H1 (cell line): ENCODE measurements at regions not wholly inside any gene's neighbourhood (a gene's known extent, or its start where the extent isn't known, plus 50 kb on each side); places are given as distances from the start of the nearest gene placed in this dataset.

Source experiments
- CTCF ChIA-PET: fragments of 300-600 bp; sonication (Branson Sonifier 250); formaldehyde crosslinking; loops from one replicate; lab custom pipeline; 2021; ENCODE audit not compliant: partially characterized antibody; lab: Charles Lee
- POLR2A ChIA-PET: fragments of 300-600 bp; sonication (Branson Sonifier 250); formaldehyde crosslinking; loops from one replicate; lab custom pipeline; 2021; ENCODE audit warnings: inconsistent platforms; ENCODE audit not compliant: partially characterized antibody; lab: Charles Lee
- DNase-seq, 2 experiments: peaks; one replicate each; pipeline versions ENCODE4 v3.0.0 to v3.0.0-alpha.2; 2010 to 2022; ENCODE audit warnings: low spot score in 2 of 2, low read depth in 1 of 2, mixed read lengths in 1 of 2
- FAIRE-seq: peaks from 2 replicates; lab custom pipeline; 2011; peaks lifted over from hg19 to GRCh38; lab: Jason Lieb, UNC
- H2AFZ ChIP-seq: 2 replicates; pipeline ENCODE4 v1.8.1; 2012; ENCODE audit warnings: low read length, inconsistent platforms
- H2AK5ac ChIP-seq: 2 replicates; pipeline ENCODE4 v1.6.1; 2013; ENCODE audit warnings: low read depth, low read length
- H2BK120ac ChIP-seq: replicated peaks from 2 replicates; pipeline ENCODE3; 2013; ENCODE audit warnings: low read depth, low read length, inconsistent platforms
- H2BK12ac ChIP-seq: 2 replicates; pipeline ENCODE4 v1.6.1; 2013; ENCODE audit warnings: low read depth, low read length
- H2BK15ac ChIP-seq: 2 replicates; pipeline ENCODE4 v1.6.1; 2013; ENCODE audit warnings: low read length
- H2BK20ac ChIP-seq: 2 replicates; pipeline ENCODE4 v1.6.1; 2013; ENCODE audit warnings: low read length
- H2BK5ac ChIP-seq: 2 replicates; pipeline ENCODE4 v1.6.1; 2013; ENCODE audit warnings: low read depth, low read length
- H3K14ac ChIP-seq: 2 replicates; pipeline ENCODE4 v1.6.1; 2013; ENCODE audit warnings: inconsistent platforms; ENCODE audit not compliant: insufficient read length
- H3K18ac ChIP-seq: 2 replicates; pipeline ENCODE4 v1.6.1; 2013; ENCODE audit warnings: low read length; ENCODE audit errors: extremely low read depth
- H3K23ac ChIP-seq: 2 replicates; pipeline ENCODE4 v1.6.1; 2013; ENCODE audit warnings: inconsistent platforms; ENCODE audit not compliant: insufficient read length
- H3K23me2 ChIP-seq: 2 replicates; pipeline ENCODE4 v1.6.1; 2013; ENCODE audit warnings: low read depth, low read length
- H3K27ac ChIP-seq: 2 replicates; pipeline ENCODE4 v1.6.1; 2011; ENCODE audit warnings: low read depth, low read length, inconsistent platforms
- H3K27me3 ChIP-seq, 4 experiments: replicated peaks in 1 of 4; 1 replicate in 1 of 4; 2 replicates in 3 of 4; pipeline versions ENCODE4 v1.6.1 to v1.8.1; 2011 to 2013; ENCODE audit warnings: low read length in 3 of 4, mild to moderate bottlenecking in 3 of 4, inconsistent platforms in 2 of 4, mixed read lengths in 2 of 4, moderate library complexity in 1 of 4; ENCODE audit not compliant: control insufficient read depth in 3 of 4, insufficient read depth in 3 of 4; ENCODE audit errors: extremely low read depth in 1 of 4
- H3K36me3 ChIP-seq, 4 experiments: 2 replicates each; pipeline versions ENCODE4 v1.6.1 to v1.8.1; 2011 to 2013; ENCODE audit warnings: mild to moderate bottlenecking in 4 of 4, low read length in 3 of 4, moderate library complexity in 2 of 4, control low read depth in 1 of 4, inconsistent platforms in 1 of 4; ENCODE audit not compliant: insufficient read depth in 4 of 4, control insufficient read depth in 2 of 4
- H3K4ac ChIP-seq: replicated peaks from 2 replicates; pipeline ENCODE3; 2013; ENCODE audit warnings: low read length, low read depth, mixed read lengths, inconsistent platforms; ENCODE audit not compliant: insufficient read length
- H3K4me1 ChIP-seq, 4 experiments: replicated peaks in 1 of 4; 1 replicate in 1 of 4; 2 replicates in 3 of 4; pipeline versions ENCODE4 v1.6.1 to v1.8.1; 2011 to 2013; ENCODE audit warnings: low read length in 3 of 4, inconsistent platforms in 2 of 4, mixed read lengths in 1 of 4; ENCODE audit not compliant: insufficient read depth in 4 of 4, control insufficient read depth in 3 of 4
- H3K4me2 ChIP-seq, 2 experiments: 2 replicates each; pipeline versions ENCODE4 v1.6.1 to v1.8.1; 2011 to 2013; ENCODE audit warnings: low read depth in 2 of 2, low read length in 2 of 2, control low read depth in 1 of 2, inconsistent platforms in 1 of 2, mild to moderate bottlenecking in 1 of 2; ENCODE audit not compliant: insufficient read depth in 1 of 2
- H3K4me3 ChIP-seq, 4 experiments: fragments of 200-600, 300-600 bp in 1 of 4; sonication (generic), shearing (Covaris generic), sonication (Bioruptor Twin) in 1 of 4; 2 replicates each; pipeline versions ENCODE4 v1.5.1 to v1.8.1; 2011 to 2016; ENCODE audit warnings: low read length in 4 of 4, low read depth in 3 of 4, control low read depth in 2 of 4, inconsistent platforms in 2 of 4, mild to moderate bottlenecking in 2 of 4, mixed read lengths in 1 of 4, moderate library complexity in 1 of 4; ENCODE audit not compliant: insufficient read depth in 2 of 4; ENCODE audit errors: extremely low read depth in 1 of 4
- H3K56ac ChIP-seq: replicated peaks from 2 replicates; pipeline ENCODE3; 2013; ENCODE audit warnings: low read depth, mild to moderate bottlenecking, mixed read lengths, low read length, inconsistent platforms; ENCODE audit not compliant: insufficient read length
- H3K79me1 ChIP-seq: 2 replicates; pipeline ENCODE4 v1.6.1; 2013; ENCODE audit warnings: low read depth, low read length, control low read depth
- H3K79me2 ChIP-seq, 2 experiments: 2 replicates each; pipeline versions ENCODE4 v1.6.1 to v1.8.1; 2012 to 2013; ENCODE audit warnings: low read length in 2 of 2, mild to moderate bottlenecking in 2 of 2, inconsistent platforms in 1 of 2; ENCODE audit not compliant: insufficient read depth in 2 of 2, control insufficient read depth in 1 of 2
- H3K9ac ChIP-seq, 4 experiments: replicated peaks in 1 of 4; 1 replicate in 1 of 4; 2 replicates in 3 of 4; pipeline versions ENCODE4 v1.6.1 to v1.8.1; 2011 to 2013; ENCODE audit warnings: low read depth in 3 of 4, low read length in 3 of 4, control low read depth in 2 of 4, mild to moderate bottlenecking in 2 of 4, moderate library complexity in 2 of 4, inconsistent platforms in 1 of 4; ENCODE audit errors: extremely low read depth in 1 of 4
- H3K9me3 ChIP-seq, 2 experiments: 2 replicates each; pipeline versions ENCODE4 v1.6.1 to v1.8.1; 2012 to 2013; ENCODE audit warnings: mild to moderate bottlenecking in 2 of 2, moderate library complexity in 2 of 2, control low read depth in 1 of 2, inconsistent platforms in 1 of 2, low read depth in 1 of 2, low read length in 1 of 2, mixed read lengths in 1 of 2; ENCODE audit not compliant: insufficient read depth in 2 of 2
- H4K20me1 ChIP-seq, 2 experiments: replicated peaks in 1 of 2; 2 replicates each; pipeline versions ENCODE3 to v1.8.1; 2011 to 2013; ENCODE audit warnings: inconsistent platforms in 2 of 2, low read length in 2 of 2, mild to moderate bottlenecking in 1 of 2; ENCODE audit not compliant: insufficient read depth in 2 of 2, control insufficient read depth in 1 of 2
- H4K5ac ChIP-seq: 2 replicates; pipeline ENCODE4 v1.6.1; 2013; ENCODE audit warnings: low read length, low read depth, mixed read lengths, inconsistent platforms; ENCODE audit not compliant: insufficient read length
- H4K8ac ChIP-seq: 2 replicates; pipeline ENCODE4 v1.8.0; 2013; ENCODE audit warnings: mild to moderate bottlenecking, moderate library complexity, low read length, inconsistent platforms; ENCODE audit not compliant: insufficient read depth; ENCODE audit errors: extremely low read depth
- H4K91ac ChIP-seq: replicated peaks from 2 replicates; pipeline ENCODE3; 2013; ENCODE audit warnings: low read length, mixed read lengths, inconsistent platforms; ENCODE audit not compliant: insufficient read length
- CBX8 ChIP-seq: fragments of 300-800, 300-1000 bp; sonication (generic); IDR thresholded peaks from 2 replicates; pipeline ENCODE4 v1.7.1; 2016; ENCODE audit warnings: low read depth, low read length, borderline replicate concordance
- CEBPB ChIP-seq: IDR thresholded peaks from 2 replicates; pipeline ENCODE4 v1.6.1; 2012; ENCODE audit warnings: low read depth, low read length
- CHD2 ChIP-seq: IDR thresholded peaks from 2 replicates; pipeline ENCODE4 v1.6.1; 2012; ENCODE audit warnings: low read length, improper control_type of control experiment
- GABPA ChIP-seq: IDR thresholded peaks from 2 replicates; pipeline ENCODE4 v1.6.1; 2011; ENCODE audit warnings: mild to moderate bottlenecking, low read length, moderate library complexity, borderline replicate concordance; ENCODE audit not compliant: insufficient read depth
- NANOG ChIP-seq: IDR thresholded peaks from 2 replicates; pipeline ENCODE4 v1.6.1; 2011; ENCODE audit warnings: low read length, low read depth, mild to moderate bottlenecking, inconsistent platforms; ENCODE audit not compliant: insufficient read depth, poor library complexity, severe bottlenecking
- POLR2AphosphoS5 ChIP-seq: IDR thresholded peaks from 2 replicates; pipeline ENCODE4 v1.6.1; 2011; ENCODE audit warnings: low read depth, low read length
- POU5F1 ChIP-seq: IDR thresholded peaks from 2 replicates; pipeline ENCODE4 v1.6.1; 2011; ENCODE audit warnings: low read depth, mild to moderate bottlenecking, low read length, moderate library complexity
- RXRA ChIP-seq: IDR thresholded peaks from 2 replicates; pipeline ENCODE4 v1.6.1; 2011; ENCODE audit warnings: low read depth, mild to moderate bottlenecking, low read length, moderate library complexity; ENCODE audit not compliant: insufficient read depth
- SUZ12 ChIP-seq: fragments of 200-600 bp; sonication (generic); IDR thresholded peaks from 2 replicates; pipeline ENCODE4 v1.6.1; 2012; ENCODE audit warnings: mild to moderate bottlenecking, inconsistent platforms, low read length, moderate library complexity, mixed read lengths
- TAF7 ChIP-seq: optimal IDR thresholded peaks from 2 replicates; pipeline ENCODE3; 2011; ENCODE audit warnings: low read depth, mild to moderate bottlenecking, inconsistent platforms, low read length, moderate library complexity, borderline replicate concordance
- TBP ChIP-seq: IDR thresholded peaks from 2 replicates; pipeline ENCODE4 v1.6.1; 2011; ENCODE audit warnings: low read depth, low read length, improper control_type of control experiment
- ZNF274 ChIP-seq: IDR thresholded peaks from 2 replicates; pipeline ENCODE4 v1.7.0; 2012; ENCODE audit warnings: low read length, borderline replicate concordance; ENCODE audit errors: extremely low read depth
- TF ChIP-seq, protein P1 (sequence below): IDR thresholded peaks from 2 replicates; pipeline ENCODE4 v1.6.1; 2012; ENCODE audit warnings: inconsistent platforms
- TF ChIP-seq, protein P2 (sequence below): IDR thresholded peaks from 2 replicates; pipeline ENCODE4 v1.6.1; 2011; ENCODE audit warnings: low read length, improper control_type of control experiment

DNA sequence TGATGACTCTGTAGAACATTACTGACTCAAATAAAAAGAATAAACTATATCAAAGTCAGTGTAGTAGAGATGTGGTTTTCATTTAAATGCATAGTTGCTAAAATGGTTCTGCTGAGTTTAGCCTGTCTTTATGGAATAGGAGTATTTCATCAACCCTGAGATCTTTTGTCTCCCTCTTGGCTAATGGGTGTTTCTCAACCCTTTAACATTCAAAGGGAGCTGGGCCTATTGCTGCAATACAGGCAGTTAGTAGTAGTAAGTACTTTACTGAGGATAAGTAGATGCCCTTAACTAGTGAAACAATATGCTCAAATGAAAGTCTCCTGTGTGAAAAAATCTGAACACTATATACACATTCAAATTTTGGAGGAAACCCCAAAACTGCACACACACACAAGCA, 184.7 kb upstream of the TTC14 start:
- Histone ChIP-seq H3K36me3 (no peaks in the 10 kb centered on the region), H3K27me3 (no peaks in the 10 kb centered on the region), H3K56ac (no peak overlapping the region), H2BK12ac (no peak overlapping the region), H3K23me2 (no peaks in the 10 kb centered on the region), H3K18ac (no peak overlapping the region), H4K5ac (no peak overlapping the region), H4K91ac (no peak overlapping the region), H2BK120ac (no peak overlapping the region), H3K4me3 (no peak overlapping the region), H2AFZ (no peak overlapping the region), H3K14ac (no peak overlapping the region), H2BK15ac (no peak overlapping the region), H4K8ac (no peak overlapping the region), H3K27ac (no peak overlapping the region), H3K79me2 (no peaks in the 10 kb centered on the region), H3K4me2 (no peak overlapping the region), H3K9ac (no peak overlapping the region), H4K20me1 (no peaks in the 10 kb centered on the region), H2AK5ac (no peak overlapping the region), H3K9me3 (no peaks in the 10 kb centered on the region), H2BK20ac (no peak overlapping the region), H3K4ac (no peak overlapping the region), H3K79me1 (no peaks in the 10 kb centered on the region), H2BK5ac (no peak overlapping the region), H3K4me1 (no peaks in the 10 kb centered on the region), H3K23ac (no peak overlapping the region)
- no peak for DNase-seq
- FAIRE-seq, result no peak
- ChIA-PET POLR2A (interaction anchor here (0.6 kb wide), 1 partner anchor 28 kb away, joined by 3 read pairs; no protein-coding TSS in a partner anchor), CTCF (no interaction called here)
- TF ChIP-seq, protein P1, sequence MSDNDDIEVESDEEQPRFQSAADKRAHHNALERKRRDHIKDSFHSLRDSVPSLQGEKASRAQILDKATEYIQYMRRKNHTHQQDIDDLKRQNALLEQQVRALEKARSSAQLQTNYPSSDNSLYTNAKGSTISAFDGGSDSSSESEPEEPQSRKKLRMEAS, result no peak
- TF ChIP-seq POLR2AphosphoS5, result no peak
- TF ChIP-seq NANOG, result no peak
- TF ChIP-seq TBP, result no peak
- TF ChIP-seq CHD2, result no peak
- no peak for TF ChIP-seq GABPA
- TF ChIP-seq TAF7, result no peak
- no peak for TF ChIP-seq SUZ12
- no peak for TF ChIP-seq RXRA
- TF ChIP-seq CEBPB, result no peak
- TF ChIP-seq, protein P2, sequence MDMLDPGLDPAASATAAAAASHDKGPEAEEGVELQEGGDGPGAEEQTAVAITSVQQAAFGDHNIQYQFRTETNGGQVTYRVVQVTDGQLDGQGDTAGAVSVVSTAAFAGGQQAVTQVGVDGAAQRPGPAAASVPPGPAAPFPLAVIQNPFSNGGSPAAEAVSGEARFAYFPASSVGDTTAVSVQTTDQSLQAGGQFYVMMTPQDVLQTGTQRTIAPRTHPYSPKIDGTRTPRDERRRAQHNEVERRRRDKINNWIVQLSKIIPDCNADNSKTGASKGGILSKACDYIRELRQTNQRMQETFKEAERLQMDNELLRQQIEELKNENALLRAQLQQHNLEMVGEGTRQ, result no peak
- no peak for TF ChIP-seq ZNF274
- TF ChIP-seq CBX8, result no peak
- TF ChIP-seq POU5F1, result no peak
